ENCODE measurements at regions not wholly inside any gene's neighbourhood (a gene's known extent, or its start where the extent isn't known, plus 50 kb on each side); places are given as distances from the start of the nearest gene placed in this dataset.

GRCh38 chr1:116844775-116845174, 64.9 kb upstream of the PTGFRN start:
- no peaks in the 10 kb centered on the region for H4K20me1 ChIP-seq (ENCODE audit: insufficient read depth, low read length)
- H3K4ac ChIP-seq (ENCODE audit: low read depth, low read length): no peak overlapping the region
- H3K4me1 ChIP-seq (ENCODE audit: control insufficient read depth, insufficient read depth, low read length): no peaks in the 10 kb centered on the region
- no peak overlapping the region for H2AK5ac ChIP-seq (ENCODE audit: low read depth, low read length)
- POLR2A ChIA-PET (ENCODE audit: unreplicated experiment): no interaction called here
- H3K9me1 ChIP-seq (ENCODE audit: insufficient read depth, low read length): no peaks in the 10 kb centered on the region
- H3K36me3 ChIP-seq (ENCODE audit: control insufficient read depth, insufficient read depth, low read length): no peaks in the 10 kb centered on the region
- H3K18ac ChIP-seq (ENCODE audit: low read depth, low read length): no peak overlapping the region
- no peak overlapping the region for H2BK15ac ChIP-seq (ENCODE audit: low read depth, low read length)
- no TSS peak for BruUV-seq (replicated peaks)
- H3K4me2 ChIP-seq (ENCODE audit: low read depth, low read length): no peak overlapping the region
- no peak overlapping the region for H2BK5ac ChIP-seq (ENCODE audit: low read depth, low read length, poor library complexity, severe bottlenecking)
- H3K9me3 ChIP-seq (ENCODE audit: control insufficient read depth, insufficient read depth, low read length): no peaks in the 10 kb centered on the region
- no peak overlapping the region for H3K14ac ChIP-seq (replicated peaks; ENCODE audit: low read depth, low read length)
- H3K23ac ChIP-seq (ENCODE audit: low read depth, low read length): no peak overlapping the region
- CTCF ChIA-PET: no interaction called here
- dilution Hi-C loops (cut with HindIII; ENCODE audit: low sequenced_read_pairs, unreplicated experiment): no loop called here
- ATAC-seq (ENCODE audit: low read depth) (no peak), DNase-seq (no peak)
- H3K27me3 ChIP-seq (ENCODE audit: control insufficient read depth, insufficient read depth, low read length): no peaks in the 10 kb centered on the region
- H2AFZ ChIP-seq (replicated peaks; ENCODE audit: low read length, poor library complexity): no peak overlapping the region
- H2AK9ac ChIP-seq (replicated peaks; ENCODE audit: low read depth, low read length, poor library complexity): no peak overlapping the region
- H4K91ac ChIP-seq (ENCODE audit: insufficient read depth, low read depth, low read length): no peak overlapping the region
- no peak overlapping the region for H3K9ac ChIP-seq (ENCODE audit: low read depth, low read length)
- intact Hi-C loops (cut with micrococcal nuclease): loop anchor here (10.0 kb wide), 1 partner anchor 210 kb away; no protein-coding TSS in a partner anchor
- TF ChIP-seq CEBPB (IDR thresholded peaks at IDR 0.05; ENCODE audit: low read depth, low read length): 0 out of 2 replicates have a peak, but pooled peaks have one; percentile 3
- TF ChIP-seq, protein P1, sequence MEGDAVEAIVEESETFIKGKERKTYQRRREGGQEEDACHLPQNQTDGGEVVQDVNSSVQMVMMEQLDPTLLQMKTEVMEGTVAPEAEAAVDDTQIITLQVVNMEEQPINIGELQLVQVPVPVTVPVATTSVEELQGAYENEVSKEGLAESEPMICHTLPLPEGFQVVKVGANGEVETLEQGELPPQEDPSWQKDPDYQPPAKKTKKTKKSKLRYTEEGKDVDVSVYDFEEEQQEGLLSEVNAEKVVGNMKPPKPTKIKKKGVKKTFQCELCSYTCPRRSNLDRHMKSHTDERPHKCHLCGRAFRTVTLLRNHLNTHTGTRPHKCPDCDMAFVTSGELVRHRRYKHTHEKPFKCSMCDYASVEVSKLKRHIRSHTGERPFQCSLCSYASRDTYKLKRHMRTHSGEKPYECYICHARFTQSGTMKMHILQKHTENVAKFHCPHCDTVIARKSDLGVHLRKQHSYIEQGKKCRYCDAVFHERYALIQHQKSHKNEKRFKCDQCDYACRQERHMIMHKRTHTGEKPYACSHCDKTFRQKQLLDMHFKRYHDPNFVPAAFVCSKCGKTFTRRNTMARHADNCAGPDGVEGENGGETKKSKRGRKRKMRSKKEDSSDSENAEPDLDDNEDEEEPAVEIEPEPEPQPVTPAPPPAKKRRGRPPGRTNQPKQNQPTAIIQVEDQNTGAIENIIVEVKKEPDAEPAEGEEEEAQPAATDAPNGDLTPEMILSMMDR (conservative IDR thresholded peaks at IDR 0.05; ENCODE audit: low read depth, low read length): no peak
- WGBS, 2 experiments (ENCODE audit: extremely low coverage in 2 of 2, insufficient read length in 1 of 2): no CpG with 5 or more reads among the region's 1 CpG
- H4K8ac ChIP-seq (ENCODE audit: low read depth in 2 of 2, low read length in 2 of 2): no peak overlapping the region
- no peaks in the 10 kb centered on the region for H3K79me1 ChIP-seq (ENCODE audit: low read depth in 1 of 2, low read length in 2 of 2)
- no peak overlapping the region for H4K5ac ChIP-seq (ENCODE audit: low read depth, low read length)
- H2BK20ac ChIP-seq (ENCODE audit: low read depth, low read length): no peak overlapping the region
- no peak overlapping the region for H3K27ac ChIP-seq (ENCODE audit: insufficient read depth, low read length)
- no peak overlapping the region for H3K56ac ChIP-seq (ENCODE audit: extremely low read depth, insufficient read depth, low read length)
- in situ Hi-C loops (cut with MboI; ENCODE audit: low sequenced_read_pairs): no loop called here
- H2BK120ac ChIP-seq (ENCODE audit: low read depth, low read length): no peak overlapping the region
- H3K4me3 ChIP-seq (ENCODE audit: insufficient read depth, low read depth, low read length): no peak overlapping the region

All from IMR-90 (cell line).